ENCODE measurements at regions not wholly inside any gene's neighbourhood (a gene's known extent, or its start where the extent isn't known, plus 50 kb on each side); places are given as distances from the start of the nearest gene placed in this dataset.

DNA sequence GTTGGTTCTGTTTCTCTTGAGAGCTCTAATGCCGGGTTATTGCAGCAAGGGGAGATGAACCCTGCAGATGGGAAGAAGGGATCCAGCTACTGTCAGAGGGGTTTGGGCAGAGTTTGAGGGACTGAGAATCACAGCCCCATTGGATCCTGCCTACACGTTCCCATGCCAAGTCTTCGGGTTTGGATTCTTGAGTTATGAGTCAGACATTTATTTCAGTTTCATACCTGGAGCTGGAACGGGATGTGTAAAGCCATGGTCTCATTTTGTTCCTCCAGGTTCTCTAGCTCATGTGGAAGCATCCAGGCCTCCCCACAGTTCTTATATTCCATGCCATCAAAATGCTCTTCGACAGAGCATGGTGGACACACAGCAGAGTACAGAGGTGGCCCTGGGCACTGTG lies 275.4 kb upstream of the IRX4 start:
- H3K9me2 ChIP-seq (ENCODE audit: insufficient read depth): no peaks in the 10 kb centered on the region
- BruUV-seq (replicated peaks): no TSS peak
- H3K27ac ChIP-seq (ENCODE audit: low read depth, low read length): no peak overlapping the region
- ChIA-PET RAD21 (ENCODE audit: low non-redundant PET in 1 of 2, low total read pairs in 2 of 2, uncharacterized antibody in 2 of 2, unreplicated experiment in 2 of 2) (no interaction called here), CTCF (interaction anchor here (1.3 to 2.0 kb wide), 2 partner anchors 13 to 394 kb away, joined by 3 to 5 read pairs; no protein-coding TSS in a partner anchor), POLR2A (no interaction called here)
- no peak overlapping the region for H3K9ac ChIP-seq (ENCODE audit: low read length)
- H3K4me1 ChIP-seq (ENCODE audit: control insufficient read depth in 1 of 2, insufficient read depth in 2 of 2, low read length in 2 of 2): peaks cover 0 to 5% of the 10 kb centered on the region in 2 experiments; a peak in 1 of 4 replicates
- peaks cover 20% of the 10 kb centered on the region for H3K27me3 ChIP-seq (ENCODE audit: insufficient read depth, low read length)
- no peaks in the 10 kb centered on the region for H3K79me2 ChIP-seq (ENCODE audit: insufficient read depth, low read length)
- no peak overlapping the region for H2AFZ ChIP-seq (ENCODE audit: low read depth, low read length, poor library complexity, severe bottlenecking)
- peak overlapping the region; percentile 2; the same call in 1 of the 2 replicates for H3K4me2 ChIP-seq (ENCODE audit: low read length)
- no peak overlapping the region for H3K4me3 ChIP-seq (replicated peaks in 1 of 2; ENCODE audit: low read depth in 1 of 2, low read length in 2 of 2)
- ATAC-seq (no peak), DNase-seq (ENCODE audit: low read depth, low spot score) (no peak)
- TF ChIP-seq REST (IDR thresholded peaks at IDR 0.05; ENCODE audit: low read depth): no peak
- no peak for TF ChIP-seq RAD21 (IDR thresholded peaks at IDR 0.05; ENCODE audit: low read depth)
- no peak for TF ChIP-seq EZH2phosphoT487 (IDR thresholded peaks at IDR 0.05; ENCODE audit: borderline replicate concordance)
- no peak for TF ChIP-seq EGR1 (IDR thresholded peaks at IDR 0.05; ENCODE audit: low read depth)
- no peak for TF ChIP-seq ATF3 (IDR thresholded peaks at IDR 0.05)
- TF ChIP-seq EZH2 (IDR thresholded peaks at IDR 0.05): no peak
- TF ChIP-seq SIN3A (IDR thresholded peaks at IDR 0.05; ENCODE audit: low read depth): no peak
- no peak for TF ChIP-seq ZBTB33 (IDR thresholded peaks at IDR 0.05; ENCODE audit: extremely low read depth, insufficient replicate concordance, low read length)
- TF ChIP-seq TCF7L2 (IDR thresholded peaks at IDR 0.05; ENCODE audit: borderline replicate concordance, extremely low read depth, insufficient read depth, insufficient read length): no peak
- no peak for TF ChIP-seq ZNF274 (IDR thresholded peaks at IDR 0.05; ENCODE audit: low read depth, low read length)
- TF ChIP-seq SP1 (IDR thresholded peaks at IDR 0.05; ENCODE audit: low read depth): no peak
- no peak for TF ChIP-seq ELF1 (IDR thresholded peaks at IDR 0.05; ENCODE audit: borderline replicate concordance, low read depth)
- TF ChIP-seq CBX3 (IDR thresholded peaks at IDR 0.05; ENCODE audit: low read depth): no peak
- TF ChIP-seq, protein P1, sequence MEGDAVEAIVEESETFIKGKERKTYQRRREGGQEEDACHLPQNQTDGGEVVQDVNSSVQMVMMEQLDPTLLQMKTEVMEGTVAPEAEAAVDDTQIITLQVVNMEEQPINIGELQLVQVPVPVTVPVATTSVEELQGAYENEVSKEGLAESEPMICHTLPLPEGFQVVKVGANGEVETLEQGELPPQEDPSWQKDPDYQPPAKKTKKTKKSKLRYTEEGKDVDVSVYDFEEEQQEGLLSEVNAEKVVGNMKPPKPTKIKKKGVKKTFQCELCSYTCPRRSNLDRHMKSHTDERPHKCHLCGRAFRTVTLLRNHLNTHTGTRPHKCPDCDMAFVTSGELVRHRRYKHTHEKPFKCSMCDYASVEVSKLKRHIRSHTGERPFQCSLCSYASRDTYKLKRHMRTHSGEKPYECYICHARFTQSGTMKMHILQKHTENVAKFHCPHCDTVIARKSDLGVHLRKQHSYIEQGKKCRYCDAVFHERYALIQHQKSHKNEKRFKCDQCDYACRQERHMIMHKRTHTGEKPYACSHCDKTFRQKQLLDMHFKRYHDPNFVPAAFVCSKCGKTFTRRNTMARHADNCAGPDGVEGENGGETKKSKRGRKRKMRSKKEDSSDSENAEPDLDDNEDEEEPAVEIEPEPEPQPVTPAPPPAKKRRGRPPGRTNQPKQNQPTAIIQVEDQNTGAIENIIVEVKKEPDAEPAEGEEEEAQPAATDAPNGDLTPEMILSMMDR (IDR thresholded peaks at IDR 0.05 in 2 of 3, conservative IDR thresholded peaks at IDR 0.05 in 1 of 3; ENCODE audit: borderline replicate concordance in 1 of 3, insufficient read depth in 1 of 3, low read depth in 2 of 3, low read length in 2 of 3): no peak
- TF ChIP-seq POLR2AphosphoS5 (IDR thresholded peaks at IDR 0.05; ENCODE audit: low read depth, low read length): no peak
- TF ChIP-seq ZFX (IDR thresholded peaks at IDR 0.05): no peak
- no peak for TF ChIP-seq CEBPB (IDR thresholded peaks at IDR 0.05; ENCODE audit: low read depth)
- TF ChIP-seq SRF (IDR thresholded peaks at IDR 0.05; ENCODE audit: low read depth): no peak
- no peak for TF ChIP-seq YY1 (IDR thresholded peaks at IDR 0.05; ENCODE audit: extremely low read depth, insufficient replicate concordance, low read depth, low read length)
- no peak for TF ChIP-seq JUND (IDR thresholded peaks at IDR 0.05)
- H3K9me3 ChIP-seq (ENCODE audit: control insufficient read depth in 1 of 2, insufficient read depth in 1 of 2, low read depth in 1 of 2, low read length in 2 of 2): no peaks in the 10 kb centered on the region
- H4K20me1 ChIP-seq (ENCODE audit: insufficient read depth): no peaks in the 10 kb centered on the region
- intact Hi-C loops (cut with micrococcal nuclease): loop anchor here (10.0 kb wide), 1 partner anchor 483 kb away; no protein-coding TSS in a partner anchor
- no peaks in the 10 kb centered on the region for H3K36me3 ChIP-seq (ENCODE audit: control insufficient read depth in 1 of 2, insufficient read depth in 2 of 2, low read length in 2 of 2)

Measured in HCT116 (cell line).